Inflammatory macrophage treated with lipopolysaccharide for 4 hours (primary cell): ENCODE measurements at regions not wholly inside any gene's neighbourhood (a gene's known extent, or its start where the extent isn't known, plus 50 kb on each side); places are given as distances from the start of the nearest gene placed in this dataset.
"Not testable (repeated sequence)": the region's sequence is repeated elsewhere in the genome, so short reads cannot be mapped to it uniquely, and the experiment has no call there.

Source experiments
- DNase-seq: peaks from one replicate; pipeline ENCODE4 v3.0.0-alpha.2; 2020

GRCh38 chr1:80540596-80540995 is 1260.1 kb upstream of the ADGRL2 start:
- DNase-seq: no peak

- DNase-seq: no peak
Observed at GRCh38 chr1:80540149-80540548, 1260.6 kb upstream of the ADGRL2 start.

GRCh38 chr1:80539298-80539697 is 1261.4 kb upstream of the ADGRL2 start:
- DNase-seq: not testable (repeated sequence)

GRCh38 chr1:80536461-80536860 is 1264.3 kb upstream of the ADGRL2 start:
- no peak for DNase-seq

GRCh38 chr1:80535466-80535865 is 1265.3 kb upstream of the ADGRL2 start:
- DNase-seq: no peak

- DNase-seq: no peak
Observed at GRCh38 chr1:80534606-80535360, 1266.0 kb upstream of the ADGRL2 start.

GRCh38 chr1:80533775-80534334 is 1266.9 kb upstream of the ADGRL2 start:
- DNase-seq: no peak

GRCh38 chr1:80533093-80533492 is 1267.6 kb upstream of the ADGRL2 start:
- DNase-seq: no peak

- no peak for DNase-seq
Observed at GRCh38 chr1:80531182-80531581, 1269.6 kb upstream of the ADGRL2 start.

GRCh38 chr1:80529546-80529945 is 1271.2 kb upstream of the ADGRL2 start:
- DNase-seq: no peak

GRCh38 chr1:80523861-80524260 is 1276.9 kb upstream of the ADGRL2 start:
- no peak for DNase-seq

GRCh38 chr1:80523071-80523470 is 1277.7 kb upstream of the ADGRL2 start:
- not testable (repeated sequence) for DNase-seq

- DNase-seq: no peak
Observed at GRCh38 chr1:80520949-80521348, 1279.8 kb upstream of the ADGRL2 start.

GRCh38 chr1:80517062-80517461 is 1283.7 kb upstream of the ADGRL2 start:
- DNase-seq: no peak

- DNase-seq: no peak
Observed at GRCh38 chr1:80509965-80510522, 1290.7 kb upstream of the ADGRL2 start.

GRCh38 chr1:80506216-80506615 is 1294.5 kb upstream of the ADGRL2 start:
- DNase-seq: no peak

GRCh38 chr1:80498673-80499072 is 1302.1 kb upstream of the ADGRL2 start:
- DNase-seq: no peak

- DNase-seq: no peak
Observed at GRCh38 chr1:80495806-80496205, 1304.9 kb upstream of the ADGRL2 start.

GRCh38 chr1:80472145-80472544 is 1328.6 kb upstream of the ADGRL2 start:
- DNase-seq: no peak

- DNase-seq: no peak
Observed at GRCh38 chr1:80468356-80468755, 1332.4 kb upstream of the ADGRL2 start.

- no peak for DNase-seq
Observed at GRCh38 chr1:80462006-80462405, 1338.7 kb upstream of the ADGRL2 start.

- no peak for DNase-seq
Observed at GRCh38 chr1:80457409-80457808, 1343.3 kb upstream of the ADGRL2 start.

GRCh38 chr1:80453775-80454174 is 1347.0 kb upstream of the ADGRL2 start:
- DNase-seq: no peak

- DNase-seq: no peak
Observed at GRCh38 chr1:80450711-80451110, 1350.0 kb upstream of the ADGRL2 start.

- DNase-seq: no peak
Observed at GRCh38 chr1:80448081-80448480, 1352.7 kb upstream of the ADGRL2 start.
